ENCODE measurements at regions not wholly inside any gene's neighbourhood (a gene's known extent, or its start where the extent isn't known, plus 50 kb on each side); places are given as distances from the start of the nearest gene placed in this dataset.
A peak's percentile ranks its signal among the peaks of the same experiment; 100 is the strongest.

DNA sequence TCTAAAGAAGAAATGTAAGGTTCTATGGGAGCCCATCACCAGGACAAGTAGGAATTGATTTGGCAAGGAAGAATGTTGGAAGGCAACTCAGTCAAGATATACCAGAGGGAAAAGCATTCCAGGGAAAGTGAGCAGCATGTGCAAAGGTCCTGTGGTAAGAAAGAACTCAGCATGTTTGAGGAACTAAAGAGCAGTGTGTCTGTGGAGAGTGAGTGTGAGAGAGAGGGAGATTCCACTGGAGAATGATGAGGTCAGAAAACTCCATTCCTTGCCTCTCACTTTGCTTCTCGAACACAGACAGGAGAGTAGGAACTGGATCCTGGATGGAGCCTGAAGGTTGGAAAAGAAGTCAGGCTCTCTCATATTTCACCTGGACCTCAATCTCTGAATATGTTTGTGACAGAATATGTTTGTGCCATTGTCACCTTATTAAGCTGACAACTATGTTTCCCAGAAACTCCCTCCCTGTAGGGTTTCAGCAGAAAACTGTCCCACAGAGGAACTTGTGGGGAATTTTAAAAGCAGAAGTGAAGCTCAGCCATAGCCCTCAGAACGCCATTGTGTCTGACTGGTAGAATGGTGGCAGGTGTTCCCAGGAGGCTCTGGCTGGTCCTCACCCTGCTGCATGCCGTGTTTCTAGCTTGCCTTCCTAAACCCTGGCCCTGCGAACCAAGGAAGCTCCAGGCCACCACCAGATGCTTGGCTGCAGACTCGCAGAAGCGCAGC is 382.4 kb upstream of the XYLT1 start:
- no peak for DNase-seq (ENCODE audit: low read depth)

DNA sequence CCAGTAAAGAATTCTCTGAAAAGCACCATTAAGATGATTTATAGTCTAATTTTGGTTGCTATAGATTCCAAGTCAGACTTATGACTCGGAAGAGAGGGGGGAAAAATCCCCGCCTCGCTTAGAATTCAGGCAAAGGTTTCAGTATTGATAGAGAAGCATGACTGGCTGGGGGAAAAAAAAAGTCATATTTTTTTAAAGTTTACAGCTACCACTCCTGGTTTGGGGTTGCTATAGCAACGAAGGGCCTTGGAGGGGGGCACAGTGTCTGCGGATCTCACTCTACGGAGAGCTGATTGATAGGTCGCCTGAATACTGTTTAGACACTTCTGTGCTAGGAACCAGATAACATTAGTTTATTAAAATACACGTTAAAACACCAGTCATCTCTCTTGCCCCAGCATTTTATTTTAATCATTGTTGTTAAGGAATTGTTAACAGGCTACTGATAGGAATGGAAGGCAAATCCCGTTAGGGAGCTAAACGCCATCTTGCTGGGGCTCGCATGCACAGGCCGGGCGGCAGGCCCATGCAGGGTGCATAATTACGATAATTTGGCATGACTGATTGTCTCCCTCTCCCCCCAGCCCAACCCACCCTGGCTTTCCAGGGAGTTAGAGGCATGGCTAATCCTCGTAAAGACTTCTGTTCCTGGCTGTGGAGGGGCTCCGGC is 380.0 kb upstream of the XYLT1 start:
- no peak for DNase-seq (ENCODE audit: low read depth)

DNA sequence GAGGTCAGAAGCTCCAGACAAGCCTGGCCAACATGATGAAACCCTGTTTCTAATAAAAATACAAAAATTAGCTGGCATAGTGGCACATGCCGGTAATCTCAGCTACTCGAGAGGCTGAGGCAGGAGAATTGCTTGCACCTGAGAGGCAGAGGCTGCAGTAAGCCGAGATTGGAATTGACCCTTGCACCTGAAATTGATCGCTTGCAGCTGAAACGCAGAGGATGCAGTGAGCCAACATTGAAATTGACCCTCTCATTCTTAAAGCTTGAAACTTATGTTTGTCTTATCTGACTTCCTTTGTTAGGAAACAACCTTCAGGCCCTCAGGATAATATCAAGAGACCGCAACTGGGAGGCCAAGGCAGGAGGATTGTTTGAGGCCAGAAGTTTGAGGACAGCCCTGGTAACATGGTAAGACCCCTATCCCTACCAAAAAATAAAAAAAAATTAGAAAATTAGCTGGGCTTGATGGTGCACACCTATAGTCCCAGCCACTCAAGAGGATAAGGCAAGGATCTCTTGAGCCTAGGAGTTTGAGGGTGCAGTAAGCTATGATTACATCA is 376.6 kb upstream of the XYLT1 start:
- DNase-seq (ENCODE audit: low read depth) = no peak

DNA sequence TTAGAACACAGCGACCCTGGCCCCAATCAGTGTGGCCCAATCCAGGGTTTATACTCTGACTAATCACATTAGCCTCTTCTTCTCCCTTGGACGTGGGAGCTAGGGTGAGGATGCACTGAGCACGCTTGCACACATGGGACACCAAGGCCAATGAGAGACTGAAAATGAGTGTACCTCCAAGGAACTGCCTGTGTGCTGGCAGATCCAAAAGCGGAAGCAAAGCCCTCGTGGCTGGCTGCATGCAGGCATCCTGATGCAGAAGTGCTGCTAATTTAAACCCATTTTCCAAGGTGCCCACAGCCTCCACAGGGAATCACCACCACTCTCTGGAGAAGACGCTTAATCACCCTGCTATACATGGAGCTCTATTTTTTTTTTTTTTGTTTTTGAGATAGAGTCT is 375.3 kb upstream of the XYLT1 start:
- DNase-seq (ENCODE audit: low read depth) = no peak

DNA sequence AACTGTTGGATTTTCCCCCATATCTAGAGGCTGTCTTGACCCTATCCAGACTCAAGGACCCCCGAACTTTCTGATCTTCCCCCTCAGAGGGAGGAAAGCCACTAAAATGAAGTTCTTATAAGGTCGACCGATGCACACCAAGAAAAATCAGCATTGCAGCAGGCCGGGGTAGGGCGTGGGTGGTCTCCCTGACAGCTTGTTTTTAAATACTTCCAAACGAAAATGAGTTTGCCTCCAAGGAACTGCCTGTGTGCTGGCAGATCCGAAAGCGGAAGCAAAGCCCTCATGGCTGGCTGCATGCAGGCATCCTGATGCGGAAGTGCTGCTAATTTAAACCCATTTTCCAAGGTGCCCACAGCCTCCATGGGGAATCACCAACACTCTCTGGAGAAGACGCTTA is 374.3 kb upstream of the XYLT1 start:
- DNase-seq (ENCODE audit: low read depth) = no peak

DNA sequence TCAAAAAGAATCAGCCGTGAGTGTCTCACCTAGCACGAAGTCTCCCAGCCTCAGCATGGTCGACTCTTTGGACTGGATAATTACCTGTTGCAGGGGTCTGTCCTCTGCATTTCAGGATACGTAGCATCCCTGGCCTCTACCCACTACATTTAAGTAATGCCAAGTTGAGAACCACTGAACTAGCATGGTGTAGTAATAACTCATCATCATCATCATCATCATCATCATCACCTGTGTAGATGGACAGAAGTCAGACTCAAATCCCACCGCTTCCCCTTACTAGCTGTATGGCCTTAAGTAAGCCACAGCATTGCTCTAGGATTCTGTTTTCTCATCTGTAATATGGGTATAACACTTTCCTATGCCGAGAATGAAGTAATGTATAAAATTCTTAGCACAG is 373.1 kb upstream of the XYLT1 start:
- DNase-seq (ENCODE audit: low read depth) = no peak

DNA sequence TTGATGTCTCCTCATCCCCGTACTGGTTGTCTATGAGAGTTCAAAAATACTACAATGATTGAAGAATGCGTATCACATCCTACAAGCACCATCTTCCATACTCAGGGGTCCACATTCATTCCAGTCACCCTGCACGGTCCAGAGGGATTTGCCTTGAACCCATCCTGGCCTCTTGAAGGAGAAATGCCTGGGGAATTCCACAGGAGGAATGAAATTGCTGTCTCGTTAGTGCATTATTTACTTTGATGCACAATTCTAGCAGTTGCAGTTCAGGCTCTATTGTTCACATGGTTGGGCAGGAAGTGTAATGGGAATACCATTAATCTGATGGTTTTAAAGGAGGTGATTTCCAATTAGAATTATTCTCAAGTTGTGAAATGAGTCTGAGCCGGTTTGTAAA is 369.1 kb upstream of the XYLT1 start:
- no peak for DNase-seq (ENCODE audit: low read depth)

DNA sequence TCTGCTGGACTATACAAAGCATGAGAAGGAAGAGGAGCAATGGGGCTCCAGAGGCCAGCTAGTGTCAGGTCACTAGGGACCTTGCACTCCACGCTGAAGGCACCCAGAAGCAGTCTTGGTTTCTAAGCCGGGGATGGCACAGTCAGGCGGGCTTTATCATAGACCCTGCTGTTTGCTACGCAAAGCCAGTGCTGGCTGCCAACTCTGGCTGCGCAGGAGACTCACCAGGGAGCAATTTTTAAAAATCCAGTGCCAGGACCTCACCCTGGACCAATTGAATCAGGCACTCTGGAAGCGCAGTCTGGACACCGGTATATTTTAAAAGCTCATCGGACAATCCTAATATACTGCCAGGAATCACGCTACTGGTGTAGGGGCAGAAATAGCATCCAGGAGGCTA is 368.5 kb upstream of the XYLT1 start:
- DNase-seq (ENCODE audit: low read depth) = no peak

DNA sequence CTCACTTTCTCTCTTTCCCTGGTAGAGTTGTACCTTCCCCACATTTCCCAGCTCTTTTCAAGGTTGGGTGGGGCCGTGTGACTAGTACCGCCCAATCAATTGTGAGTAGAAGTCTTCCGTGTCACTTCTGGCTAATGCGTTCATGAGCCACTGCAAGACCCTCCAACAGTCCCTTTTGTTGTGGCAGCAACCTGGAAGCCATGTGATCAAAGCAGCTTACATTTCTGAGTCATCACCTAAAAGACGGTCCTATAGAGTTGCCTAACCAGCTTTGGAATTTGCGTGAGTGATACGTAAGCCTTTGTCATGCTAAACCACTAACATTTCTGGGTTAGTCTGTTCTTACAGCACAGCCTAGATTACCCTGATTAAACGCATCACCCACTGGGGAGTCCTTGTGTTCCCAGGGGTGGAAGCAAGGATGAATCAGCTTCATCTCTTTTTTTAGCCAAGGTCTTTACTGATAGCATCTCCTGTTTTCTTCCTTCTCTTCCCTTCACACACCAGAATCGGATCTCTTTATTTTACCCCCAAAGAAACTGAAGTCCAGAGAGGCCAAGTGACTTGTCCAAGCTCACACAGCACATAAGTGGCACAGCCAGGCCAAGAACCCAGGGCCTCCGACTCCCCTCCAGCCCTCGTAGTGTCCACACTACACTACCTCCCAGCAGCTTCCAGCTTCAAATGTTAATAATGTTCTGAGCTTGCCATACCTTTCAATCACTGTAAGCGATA is 366.3 kb upstream of the XYLT1 start:
- peak; percentile 94 for DNase-seq (ENCODE audit: low read depth)

DNA sequence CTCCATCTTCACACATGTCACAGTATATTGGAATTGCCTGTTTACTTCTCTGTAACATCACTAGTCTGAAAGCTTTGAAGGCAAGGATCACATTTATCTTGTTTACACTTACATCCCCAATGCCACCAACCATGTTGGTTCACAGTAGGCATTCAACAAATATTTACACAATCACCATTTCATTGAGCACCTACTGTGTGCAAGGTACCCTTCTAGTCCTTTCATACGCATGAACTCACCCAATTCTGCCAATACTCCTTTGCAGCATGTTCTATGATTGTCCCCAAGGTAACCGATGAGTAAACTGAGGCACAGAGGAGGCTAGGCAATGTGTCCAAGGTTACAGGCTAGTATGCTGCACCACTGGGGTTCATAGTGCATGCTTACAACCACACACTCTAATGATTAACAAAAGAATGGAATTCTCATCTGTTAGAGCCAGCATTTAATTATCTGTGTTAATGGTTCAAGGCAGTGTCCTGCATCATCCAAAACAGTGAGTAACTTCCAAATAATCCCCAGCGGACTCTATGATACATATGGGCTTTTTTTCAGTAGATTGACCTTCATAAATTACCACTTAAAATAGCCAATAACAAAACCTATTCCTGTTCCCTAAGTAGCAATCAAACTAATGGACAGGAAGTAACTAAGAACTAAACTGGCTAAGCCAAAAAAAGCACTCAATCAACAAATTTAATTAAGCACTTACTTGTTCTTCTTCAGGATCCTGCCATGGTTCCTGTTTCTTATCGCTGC is 364.5 kb upstream of the XYLT1 start:
- no peak for DNase-seq (ENCODE audit: low read depth)

DNA sequence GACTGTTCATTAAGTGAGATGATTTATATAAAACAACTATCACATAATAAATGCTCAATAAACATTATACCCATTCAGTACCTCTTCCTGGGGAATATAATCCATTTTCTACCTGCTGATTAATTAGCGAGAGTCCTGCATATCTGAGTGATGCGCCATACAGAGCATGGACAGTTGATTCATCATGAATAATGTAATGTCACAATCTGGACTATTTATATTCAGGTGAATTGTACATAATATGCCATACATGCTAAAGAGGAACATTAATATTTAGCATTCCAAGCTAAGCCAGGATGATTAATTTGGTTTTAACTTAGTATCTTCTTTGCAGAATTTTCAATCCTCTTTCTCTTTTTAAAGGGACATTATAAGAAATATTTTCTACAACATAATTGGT is 362.0 kb upstream of the XYLT1 start:
- DNase-seq (ENCODE audit: low read depth) = peak; percentile 63

DNA sequence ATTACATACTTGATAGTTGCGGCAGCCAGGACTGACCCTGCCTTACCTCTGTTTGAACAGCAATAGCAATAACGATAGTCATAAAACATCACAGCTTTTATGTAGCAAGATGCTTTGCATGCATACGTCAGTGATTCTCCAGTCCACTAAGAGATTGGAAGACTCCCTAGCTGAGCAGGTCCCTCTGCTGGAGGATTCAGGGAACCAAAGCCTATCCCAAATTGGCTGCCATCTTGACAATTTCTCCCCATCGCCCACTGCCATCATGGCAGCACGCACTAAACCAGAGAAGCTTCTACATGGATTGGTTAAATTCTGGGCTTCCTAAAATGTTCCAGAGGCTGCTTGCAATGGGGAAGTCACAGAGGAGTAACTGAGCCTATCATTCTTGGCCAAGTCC is 360.6 kb upstream of the XYLT1 start:
- no peak for DNase-seq (ENCODE audit: low read depth)

DNA sequence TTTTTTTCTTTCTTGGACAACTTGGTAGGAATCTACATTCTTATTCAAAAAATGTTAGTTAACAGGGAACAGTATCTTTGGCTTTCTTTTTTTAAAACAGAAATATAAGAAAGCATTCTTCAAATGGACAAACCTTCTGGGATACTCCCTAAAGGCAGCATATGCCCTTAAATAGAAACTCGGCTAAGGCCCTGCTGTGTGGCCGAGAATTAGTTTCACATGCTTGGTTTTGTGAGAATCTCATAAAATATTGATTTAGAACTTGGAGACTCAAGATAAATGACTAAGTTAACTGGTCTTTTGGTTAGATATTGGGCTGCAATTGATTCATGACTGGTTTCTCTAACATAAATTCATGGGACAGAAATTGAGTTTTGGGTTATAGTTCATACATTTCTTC is 359.9 kb upstream of the XYLT1 start:
- DNase-seq (ENCODE audit: low read depth) = no peak

DNA sequence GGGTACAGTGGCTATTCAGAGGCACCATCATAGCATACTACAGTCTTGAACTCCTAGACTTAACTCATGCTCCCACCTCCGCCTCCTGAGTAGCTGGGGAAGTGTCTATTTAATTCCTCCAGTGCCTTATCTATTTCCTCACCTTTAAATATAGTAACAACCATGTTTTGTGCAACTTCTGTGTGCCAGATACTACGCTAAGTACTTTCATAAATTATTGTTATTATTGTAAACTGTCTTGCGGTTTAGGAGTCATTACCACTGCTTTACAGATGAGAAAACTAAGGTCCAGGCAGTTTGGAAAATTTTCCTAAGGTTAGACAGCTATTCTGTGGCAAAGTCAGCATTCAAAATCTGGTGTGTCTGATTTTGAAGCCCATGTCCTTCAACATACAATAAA is 359.1 kb upstream of the XYLT1 start:
- DNase-seq (ENCODE audit: low read depth) = no peak

DNA sequence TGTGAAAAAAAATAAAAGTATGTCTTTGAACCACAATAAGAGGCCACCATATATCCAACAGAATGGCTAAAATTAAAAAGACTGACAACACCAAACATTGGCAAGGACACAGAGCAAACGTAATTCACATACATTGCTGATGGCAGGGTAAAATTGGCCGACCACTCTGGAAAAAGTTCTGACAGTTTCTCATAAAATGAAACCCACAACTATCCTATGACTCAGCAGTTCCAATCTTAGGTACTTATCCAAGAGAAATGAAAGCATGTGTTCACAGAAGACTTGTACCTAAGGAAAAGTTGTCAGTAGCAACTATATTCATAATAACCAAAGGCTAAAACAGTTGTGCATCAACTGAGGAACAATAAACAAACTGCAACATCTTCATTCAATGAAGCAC is 357.3 kb upstream of the XYLT1 start:
- peak; percentile 65 for DNase-seq (ENCODE audit: low read depth)

DNA sequence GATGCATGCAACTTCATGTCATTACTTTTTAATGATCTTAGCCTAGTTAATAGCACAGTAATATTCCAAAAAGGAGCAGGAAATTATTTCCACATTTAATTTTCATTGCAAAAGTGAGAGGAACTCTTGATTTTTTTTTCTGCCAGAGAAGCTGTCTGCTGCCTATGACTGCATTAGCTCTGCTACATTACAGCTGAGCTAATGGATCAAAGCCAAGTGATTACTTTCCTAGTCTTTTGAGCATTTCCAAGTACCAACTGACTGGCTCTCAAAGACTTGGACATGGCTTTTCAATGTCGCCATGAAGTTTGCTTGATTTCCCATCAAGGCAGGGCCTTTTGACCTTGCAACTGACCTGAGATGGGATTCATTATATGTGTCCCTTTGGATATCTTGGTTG is 356.6 kb upstream of the XYLT1 start:
- peak; percentile 2 for DNase-seq (ENCODE audit: low read depth)

DNA sequence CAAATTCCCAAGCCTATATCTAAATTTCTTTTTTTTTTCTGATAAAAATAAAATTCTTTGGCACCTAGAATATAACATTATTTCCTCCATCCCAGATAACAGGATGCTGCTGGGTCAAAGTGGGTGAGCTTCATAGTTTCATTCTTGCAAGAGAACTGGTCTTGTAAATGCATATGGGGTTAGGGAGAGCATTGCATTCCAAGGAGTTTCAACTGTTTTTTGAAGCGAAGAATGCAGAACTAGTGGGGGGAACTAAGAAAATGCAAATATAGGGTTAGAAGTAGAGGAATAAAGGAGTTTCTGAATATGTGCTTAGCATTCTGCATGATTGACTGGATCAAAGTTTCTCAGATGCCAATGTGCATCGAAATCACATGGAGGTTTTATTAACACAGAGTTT is 347.2 kb upstream of the XYLT1 start:
- DNase-seq (ENCODE audit: low read depth) = no peak

DNA sequence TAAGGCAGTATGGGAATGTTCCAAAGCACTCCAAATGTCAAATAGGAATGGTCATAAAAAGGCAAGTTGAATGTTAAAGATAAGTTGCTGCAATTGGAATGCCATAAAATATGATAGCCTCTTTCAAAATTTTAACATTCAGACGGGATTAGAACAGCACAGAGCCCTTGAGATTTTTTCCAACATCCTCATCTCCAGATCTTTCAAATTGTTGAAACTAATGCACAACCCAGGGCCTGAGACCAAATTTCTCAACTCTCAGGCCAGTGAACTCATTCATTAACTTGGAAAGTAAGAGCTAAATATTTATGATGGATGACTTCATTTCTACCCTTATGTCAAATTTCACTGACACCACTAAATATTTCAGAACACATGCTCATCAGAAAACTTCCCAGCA is 346.5 kb upstream of the XYLT1 start:
- DNase-seq (ENCODE audit: low read depth) = no peak

DNA sequence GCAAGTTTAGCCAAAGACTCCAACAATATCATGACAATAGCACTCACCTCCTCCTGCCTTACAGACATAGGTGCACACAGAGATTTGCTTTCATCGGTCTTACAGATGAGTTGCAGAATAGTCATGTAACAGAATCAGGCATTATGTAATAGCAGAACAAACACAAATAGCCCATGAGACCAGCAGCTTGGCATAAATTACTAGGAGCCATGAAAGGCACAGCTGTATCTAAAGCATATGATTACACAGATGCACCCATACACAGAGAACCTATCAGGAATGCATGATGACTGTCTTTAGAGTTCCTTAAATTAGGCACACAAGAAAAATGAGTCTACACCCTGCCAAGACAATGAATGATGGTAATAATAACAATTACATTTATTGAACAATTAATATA is 342.0 kb upstream of the XYLT1 start:
- DNase-seq (ENCODE audit: low read depth) = no peak

DNA sequence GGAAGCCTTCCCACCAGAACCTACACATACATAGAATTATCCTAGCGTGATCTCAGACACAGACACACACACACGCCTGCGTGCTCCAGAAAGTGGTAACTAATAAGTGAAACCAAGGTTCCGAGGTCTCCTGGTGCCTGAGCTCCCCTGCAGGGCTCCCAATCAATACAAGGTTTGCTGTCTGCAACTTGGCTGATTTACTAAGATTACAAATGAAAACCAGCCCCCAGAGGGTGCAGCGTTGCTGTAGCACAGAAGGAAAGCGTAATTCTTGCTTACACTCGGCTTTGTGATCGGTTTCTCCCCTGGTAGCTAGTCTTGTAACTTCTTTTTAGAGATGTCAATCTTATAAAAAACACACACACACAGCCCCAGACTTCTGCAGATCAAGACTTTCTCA is 334.1 kb upstream of the XYLT1 start:
- DNase-seq (ENCODE audit: low read depth) = no peak

DNA sequence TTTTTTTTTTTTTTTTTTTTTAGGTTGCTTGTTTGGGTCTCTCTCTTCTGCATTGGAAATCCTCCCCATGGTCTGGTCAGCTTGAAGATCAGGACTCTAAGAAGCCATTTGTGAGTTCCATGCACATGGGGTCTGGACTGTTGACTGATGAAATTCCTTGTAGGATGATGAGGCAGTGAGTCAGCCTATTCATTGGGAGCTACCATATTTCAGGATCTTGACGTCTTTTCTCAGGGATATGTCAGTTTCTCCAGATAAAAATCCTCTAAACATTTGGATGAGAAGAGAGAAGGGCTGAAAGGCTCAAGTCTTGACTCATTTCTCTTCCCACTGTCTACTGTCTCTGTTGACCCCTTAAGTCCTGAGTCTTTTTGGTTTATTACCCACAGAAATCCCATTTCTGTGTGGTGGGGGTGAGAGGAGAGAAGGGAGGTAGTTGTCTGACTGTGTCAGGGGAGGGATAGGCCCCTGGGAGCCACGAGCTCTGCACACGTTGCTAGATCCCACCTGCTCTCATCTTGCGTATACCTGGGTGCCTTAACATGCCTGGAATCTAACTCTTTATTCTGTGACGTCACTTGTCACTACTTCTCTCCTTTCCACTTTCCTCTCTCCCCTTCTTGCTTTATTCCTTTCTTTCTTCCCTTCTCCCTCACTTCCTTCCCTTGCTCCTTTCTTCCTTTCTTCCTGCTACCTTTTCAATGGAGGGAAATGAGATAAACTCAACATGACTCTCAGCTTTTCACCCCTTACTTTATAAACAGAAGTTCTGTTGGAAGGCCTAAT is 333.1 kb upstream of the XYLT1 start:
- peak; percentile 74 for DNase-seq (ENCODE audit: low read depth)

DNA sequence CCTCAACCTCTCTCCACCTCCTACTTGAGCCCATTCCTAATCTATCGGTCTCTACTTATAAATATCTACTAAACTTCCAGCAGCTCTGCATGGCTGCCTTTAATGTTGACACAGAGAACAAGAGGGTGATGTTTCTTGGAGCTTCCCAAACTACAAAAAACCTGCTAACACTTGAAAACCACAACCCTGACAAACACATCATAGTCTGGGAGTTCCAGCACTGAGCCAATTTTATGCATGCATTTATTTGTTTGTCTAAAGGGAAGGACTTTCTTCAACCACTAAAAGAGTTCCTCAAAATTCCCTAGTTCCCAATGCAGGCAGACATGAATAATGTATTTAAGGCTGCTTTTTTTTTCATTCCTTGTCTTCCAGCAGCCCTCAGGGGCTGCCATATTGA is 331.8 kb upstream of the XYLT1 start:
- no peak for DNase-seq (ENCODE audit: low read depth)

Measured in ELR (cell line).